VCaP (cell line): ENCODE measurements at regions not wholly inside any gene's neighbourhood (a gene's known extent, or its start where the extent isn't known, plus 50 kb on each side); places are given as distances from the start of the nearest gene placed in this dataset.

ENCODE experiments used
- H3K27ac ChIP-seq: fragments of 450-650 bp; 2 replicates; pipeline ENCODE4 v1.5.1; 2017
- CTCF ChIP-seq: fragments of 450-650 bp; conservative IDR thresholded peaks from 2 replicates; pipeline ENCODE4 v1.5.1; 2017; ENCODE audit warnings: mild to moderate bottlenecking, moderate library complexity

- no peak overlapping the region for H3K27ac ChIP-seq
- TF ChIP-seq CTCF: no peak
Measured at GRCh38 chr5:8634219-8634618, 765.3 kb downstream of the MTRR start.

GRCh38 chr5:8641786-8642505, 773.0 kb downstream of the MTRR start:
- no peak for TF ChIP-seq CTCF
- H3K27ac ChIP-seq: no peak overlapping the region

DNA sequence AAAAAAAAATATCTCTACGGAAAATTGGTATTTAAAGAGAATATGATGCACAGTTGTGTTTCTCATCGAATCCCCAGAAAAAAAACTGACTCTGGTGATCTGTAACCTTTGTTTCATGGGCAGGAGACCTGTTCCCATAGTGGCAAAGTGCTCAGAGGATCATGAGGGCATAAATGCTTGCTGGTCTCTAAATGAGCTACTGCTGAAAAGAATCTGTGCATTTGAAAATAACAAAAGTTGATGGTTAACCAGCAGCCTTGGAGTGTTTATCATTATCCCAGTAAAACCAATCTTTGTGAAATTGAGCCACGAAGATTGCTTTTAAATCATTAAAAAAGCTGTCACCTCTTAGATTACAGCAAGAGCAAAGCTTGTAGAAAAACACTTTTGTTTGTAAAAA, 775.4 kb downstream of the MTRR start:
- TF ChIP-seq CTCF: no peak
- no peak overlapping the region for H3K27ac ChIP-seq

DNA sequence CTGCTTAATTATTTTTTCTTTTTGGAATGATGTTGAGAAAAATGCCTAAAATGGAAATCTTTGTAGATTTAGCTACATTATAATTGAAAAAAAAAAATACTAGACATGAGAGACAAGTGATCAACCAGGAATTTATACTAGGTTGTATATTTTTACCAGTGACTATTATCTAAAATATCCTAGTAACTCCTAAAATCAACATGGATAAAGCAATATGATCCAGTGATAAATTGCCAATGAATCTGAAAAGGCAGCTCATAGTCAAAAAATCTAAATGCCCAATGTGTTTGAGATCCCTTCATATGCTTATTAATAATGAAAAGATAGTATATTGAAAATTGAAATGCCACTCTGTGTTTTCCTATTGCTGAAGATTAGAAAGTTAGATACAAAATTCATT, 778.2 kb downstream of the MTRR start:
- no peak for TF ChIP-seq CTCF

GRCh38 chr5:8650186-8650585, 781.2 kb downstream of the MTRR start:
- no peak overlapping the region for H3K27ac ChIP-seq
- TF ChIP-seq CTCF: peak; percentile 38

More for the DNA sequence above, 778.2 kb downstream of the MTRR start:
- no peak overlapping the region for H3K27ac ChIP-seq

- H3K27ac ChIP-seq: no peak overlapping the region
- no peak for TF ChIP-seq CTCF
Measured at GRCh38 chr5:8660133-8660893, 791.4 kb downstream of the MTRR start.

GRCh38 chr5:8663374-8663773, 794.4 kb downstream of the MTRR start:
- TF ChIP-seq CTCF: no peak
- no peak overlapping the region for H3K27ac ChIP-seq
